HG03520 (cell line): ENCODE measurements at regions not wholly inside any gene's neighbourhood (a gene's known extent, or its start where the extent isn't known, plus 50 kb on each side); places are given as distances from the start of the nearest gene placed in this dataset.
A peak's percentile ranks its signal among the peaks of the same experiment; 100 is the strongest.
"Not testable (repeated sequence)": the region's sequence is repeated elsewhere in the genome, so short reads cannot be mapped to it uniquely, and the experiment has no call there.

Experiments used
- ATAC-seq: cut with Tn5 transposase; IDR thresholded peaks from one replicate; pipeline ENCODE4 v1.9.1; 2021; ENCODE audit warnings: mild to moderate bottlenecking, moderate library complexity; ENCODE audit not compliant: unreplicated experiment

GRCh38 chr9:117936185-117937130 lies 232.3 kb downstream of the TLR4 start:
- peak; percentile 98 for ATAC-seq

GRCh38 chr9:117938086-117938485 lies 233.9 kb downstream of the TLR4 start:
- no peak for ATAC-seq

- ATAC-seq, result no peak
Observed at GRCh38 chr9:117938896-117939295, 234.7 kb downstream of the TLR4 start.

- not testable (repeated sequence) for ATAC-seq
Observed at GRCh38 chr9:117944750-117945149, 240.5 kb downstream of the TLR4 start.

GRCh38 chr9:117945286-117945685 lies 241.1 kb downstream of the TLR4 start:
- ATAC-seq, result no peak

GRCh38 chr9:117951127-117951526 lies 246.9 kb downstream of the TLR4 start:
- no peak for ATAC-seq

GRCh38 chr9:117952581-117952980 lies 248.4 kb downstream of the TLR4 start:
- ATAC-seq, result no peak

- ATAC-seq, result no peak
Observed at GRCh38 chr9:117957267-117957666, 253.1 kb downstream of the TLR4 start.

- ATAC-seq, result no peak
Observed at GRCh38 chr9:117958726-117959125, 254.5 kb downstream of the TLR4 start.

GRCh38 chr9:117963493-117964090 lies 259.4 kb downstream of the TLR4 start:
- no peak for ATAC-seq

GRCh38 chr9:117970276-117971050 lies 266.3 kb downstream of the TLR4 start:
- no peak for ATAC-seq

GRCh38 chr9:117974108-117974507 lies 269.9 kb downstream of the TLR4 start:
- no peak for ATAC-seq

GRCh38 chr9:117979914-117980313 lies 275.7 kb downstream of the TLR4 start:
- no peak for ATAC-seq

- ATAC-seq, result no peak
Observed at GRCh38 chr9:117987945-117988344, 283.7 kb downstream of the TLR4 start.

GRCh38 chr9:117992006-117992405 lies 287.8 kb downstream of the TLR4 start:
- no peak for ATAC-seq

- no peak for ATAC-seq
Observed at GRCh38 chr9:118000581-118000980, 296.4 kb downstream of the TLR4 start.

- ATAC-seq, result no peak
Observed at GRCh38 chr9:118003240-118003639, 299.0 kb downstream of the TLR4 start.

GRCh38 chr9:118008246-118008645 lies 304.0 kb downstream of the TLR4 start:
- ATAC-seq, result no peak

GRCh38 chr9:118009614-118010013 lies 305.4 kb downstream of the TLR4 start:
- ATAC-seq, result no peak

- no peak for ATAC-seq
Observed at GRCh38 chr9:118017607-118018122, 313.5 kb downstream of the TLR4 start.

- ATAC-seq, result no peak
Observed at GRCh38 chr9:118023644-118024043, 319.4 kb downstream of the TLR4 start.
